GM13977 (cell line): ENCODE measurements at regions not wholly inside any gene's neighbourhood (a gene's known extent, or its start where the extent isn't known, plus 50 kb on each side); places are given as distances from the start of the nearest gene placed in this dataset.
"Not testable (repeated sequence)": the region's sequence is repeated elsewhere in the genome, so short reads cannot be mapped to it uniquely, and the experiment has no call there.

ENCODE experiments used
- DNase-seq: peaks from one replicate; pipeline ENCODE4 v3.0.0; 2012; ENCODE audit warnings: low spot score
- in situ Hi-C: fragments of 300-500 bp; cut with MboI; formaldehyde crosslinking; loops from one replicate; pipeline ENCODE4 v1.12.0; 2022; ENCODE audit warnings: low sequenced_read_pairs, low pct_unique_long_range_greater_than_20kb, mixed read lengths, inconsistent platforms; ENCODE audit not compliant: unreplicated experiment
- TF ChIP-seq, protein P1 (sequence below): IDR thresholded peaks from 2 replicates; pipeline ENCODE4 v1.5.1; 2012; ENCODE audit warnings: mild to moderate bottlenecking, control low read depth; ENCODE audit not compliant: insufficient read depth; ENCODE audit errors: extremely low read depth, missing control alignments

DNA sequence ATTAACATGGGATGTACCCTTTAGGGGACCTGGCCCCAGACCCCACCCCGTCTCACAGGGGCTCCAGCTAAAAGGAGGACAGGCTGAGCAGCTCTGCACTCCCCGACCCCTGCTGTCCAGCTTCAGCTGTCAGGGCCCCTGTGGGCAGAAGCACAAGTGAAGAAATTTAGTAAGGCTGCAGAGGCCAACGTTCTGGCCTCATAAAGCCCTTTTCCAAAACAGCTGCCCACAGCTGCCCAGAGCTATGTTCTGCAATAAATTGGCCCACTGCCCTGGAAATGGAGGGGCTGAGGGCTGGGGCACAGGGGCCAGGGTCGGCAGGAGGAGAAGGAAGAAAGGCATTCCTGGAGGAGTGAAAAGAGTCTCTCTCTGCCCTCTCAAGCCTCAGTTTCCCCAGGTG lies 357.1 kb downstream of the BCL11B start:
- no peak for DNase-seq
- in situ Hi-C loops = no loop called here
- TF ChIP-seq, protein P1, sequence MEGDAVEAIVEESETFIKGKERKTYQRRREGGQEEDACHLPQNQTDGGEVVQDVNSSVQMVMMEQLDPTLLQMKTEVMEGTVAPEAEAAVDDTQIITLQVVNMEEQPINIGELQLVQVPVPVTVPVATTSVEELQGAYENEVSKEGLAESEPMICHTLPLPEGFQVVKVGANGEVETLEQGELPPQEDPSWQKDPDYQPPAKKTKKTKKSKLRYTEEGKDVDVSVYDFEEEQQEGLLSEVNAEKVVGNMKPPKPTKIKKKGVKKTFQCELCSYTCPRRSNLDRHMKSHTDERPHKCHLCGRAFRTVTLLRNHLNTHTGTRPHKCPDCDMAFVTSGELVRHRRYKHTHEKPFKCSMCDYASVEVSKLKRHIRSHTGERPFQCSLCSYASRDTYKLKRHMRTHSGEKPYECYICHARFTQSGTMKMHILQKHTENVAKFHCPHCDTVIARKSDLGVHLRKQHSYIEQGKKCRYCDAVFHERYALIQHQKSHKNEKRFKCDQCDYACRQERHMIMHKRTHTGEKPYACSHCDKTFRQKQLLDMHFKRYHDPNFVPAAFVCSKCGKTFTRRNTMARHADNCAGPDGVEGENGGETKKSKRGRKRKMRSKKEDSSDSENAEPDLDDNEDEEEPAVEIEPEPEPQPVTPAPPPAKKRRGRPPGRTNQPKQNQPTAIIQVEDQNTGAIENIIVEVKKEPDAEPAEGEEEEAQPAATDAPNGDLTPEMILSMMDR = no peak

DNA sequence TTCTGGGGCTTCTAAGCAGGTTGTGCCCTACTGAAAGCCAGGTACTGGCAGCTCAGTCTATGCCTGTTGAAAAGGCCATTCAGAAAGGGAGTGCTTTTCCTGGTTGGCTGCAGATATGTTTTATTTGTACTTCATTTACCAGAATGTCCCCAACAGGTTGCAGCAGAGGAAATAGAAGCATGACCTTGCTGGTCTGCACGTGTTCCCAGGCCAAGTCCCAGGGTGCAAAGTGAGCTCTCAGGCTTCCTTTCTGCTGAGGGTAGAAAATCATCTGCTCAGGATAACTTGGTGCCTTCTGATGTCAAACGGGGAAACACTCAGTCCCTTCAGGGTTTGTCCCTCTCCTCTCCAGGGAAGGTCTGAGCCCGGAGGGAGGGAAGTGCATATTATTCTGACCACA lies 356.4 kb downstream of the BCL11B start:
- TF ChIP-seq, protein P1 = no peak
- in situ Hi-C loops = no loop called here
- DNase-seq = no peak

DNA sequence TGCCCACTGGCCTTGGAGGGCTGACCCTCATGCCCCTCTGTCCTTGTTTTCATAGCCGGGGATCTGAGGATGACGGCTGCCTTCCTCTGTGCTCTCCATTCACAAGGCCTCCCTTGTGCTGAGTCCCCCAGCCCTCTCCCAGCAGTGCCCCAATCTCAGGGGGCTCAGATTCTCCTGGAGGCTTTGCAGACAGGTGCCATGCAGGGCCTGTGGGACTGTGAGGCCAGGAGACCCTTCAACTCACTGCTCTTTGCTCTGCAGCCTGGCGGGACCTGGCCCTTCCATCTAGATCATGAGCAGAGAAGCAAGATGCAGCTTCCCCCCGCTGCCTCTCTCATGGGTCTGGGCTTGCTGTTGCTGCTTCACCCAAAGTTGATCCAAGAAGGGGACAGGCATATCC lies 356.0 kb downstream of the BCL11B start:
- no peak for DNase-seq
- TF ChIP-seq, protein P1 = no peak

DNA sequence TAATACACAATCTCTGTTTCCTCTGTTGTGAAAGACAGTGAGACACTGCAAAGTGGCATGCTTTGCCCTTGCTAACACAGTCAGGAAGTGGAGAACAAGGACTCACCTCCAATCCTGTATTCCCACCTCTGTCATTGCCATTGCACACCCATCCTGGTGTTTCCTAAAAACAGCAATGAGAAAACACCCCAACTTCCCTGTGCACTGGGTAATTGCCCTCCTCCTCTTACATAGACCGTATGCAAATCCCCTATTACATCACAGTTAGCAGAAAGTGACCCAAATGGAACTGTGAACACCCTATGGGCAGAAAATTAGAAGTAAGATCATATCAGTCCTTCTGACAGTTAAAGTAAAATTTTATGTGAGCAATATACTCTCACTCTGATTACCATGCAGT lies 355.5 kb downstream of the BCL11B start:
- TF ChIP-seq, protein P1 = no peak
- in situ Hi-C loops = no loop called here
- no peak for DNase-seq

More for the DNA sequence above, 356.0 kb downstream of the BCL11B start:
- in situ Hi-C loops = no loop called here

DNA sequence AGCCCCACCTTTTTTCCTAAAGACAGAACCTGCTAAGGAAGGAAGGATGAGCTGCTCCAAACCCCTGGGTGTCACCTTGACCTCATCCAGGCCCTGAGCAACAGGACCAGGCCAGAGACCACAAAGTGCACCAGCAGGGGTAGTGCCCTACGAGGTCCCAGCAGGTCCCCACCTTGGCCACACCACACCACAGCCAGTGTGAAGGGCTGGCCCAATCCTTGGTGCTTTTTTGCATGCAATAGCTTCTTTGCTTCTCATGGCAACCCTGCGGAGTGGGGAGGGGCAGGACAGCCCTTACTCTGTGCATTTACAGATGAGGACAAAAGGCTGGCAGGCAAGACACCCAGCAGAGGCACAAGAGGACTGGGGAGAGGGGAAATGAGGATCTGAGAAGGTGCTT lies 352.6 kb downstream of the BCL11B start:
- TF ChIP-seq, protein P1 = no peak
- in situ Hi-C loops = no loop called here
- DNase-seq = no peak

DNA sequence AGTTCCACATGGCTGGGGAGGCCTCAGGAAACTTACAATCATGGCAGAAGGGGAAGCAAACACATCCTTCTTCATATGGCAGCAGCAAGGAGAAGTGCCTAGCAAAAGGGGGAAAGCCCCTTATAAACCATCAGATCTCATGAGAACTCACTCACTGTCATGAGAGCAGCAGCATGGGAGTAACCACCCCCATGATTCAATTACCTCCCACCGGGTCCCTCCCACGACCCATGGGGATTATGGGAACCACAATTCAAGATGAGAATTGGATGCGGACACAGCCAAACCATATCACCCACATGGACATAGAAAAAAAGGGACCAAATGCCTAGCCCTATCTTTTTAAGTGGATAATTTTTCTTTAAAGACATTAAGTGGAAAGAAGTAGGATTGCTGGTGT lies 350.7 kb downstream of the BCL11B start:
- in situ Hi-C loops = not testable (repeated sequence)

DNA sequence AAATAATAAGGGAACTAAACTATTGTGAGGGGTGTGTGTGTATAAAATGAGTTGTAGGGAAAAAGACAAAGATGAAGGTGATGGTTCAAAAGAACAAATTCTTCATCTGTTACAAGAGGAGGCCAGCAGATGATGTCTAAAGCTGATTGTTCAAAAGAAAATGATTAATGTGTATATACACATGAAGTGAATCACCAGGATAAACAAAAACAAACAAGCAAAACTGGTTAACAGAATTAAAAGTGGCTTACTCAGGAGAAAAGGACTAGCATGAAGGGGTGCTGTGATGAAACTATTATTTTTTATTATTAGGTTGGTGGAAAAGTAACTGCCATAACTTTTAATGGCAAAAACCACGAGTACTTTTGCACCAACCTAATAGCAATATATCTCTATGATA lies 348.4 kb downstream of the BCL11B start:
- TF ChIP-seq, protein P1 = no peak
- DNase-seq = no peak
- in situ Hi-C loops = no loop called here

More for the DNA sequence above, 350.7 kb downstream of the BCL11B start:
- not testable (repeated sequence) for DNase-seq
